K562 (cell line): ENCODE measurements at regions not wholly inside any gene's neighbourhood (a gene's known extent, or its start where the extent isn't known, plus 50 kb on each side); places are given as distances from the start of the nearest gene placed in this dataset.
"Not testable (repeated sequence)": the region's sequence is repeated elsewhere in the genome, so short reads cannot be mapped to it uniquely, and the experiment has no call there.

Experiments used
- CTCF ChIP-seq, 3 experiments: IDR thresholded peaks in 2 of 3; conservative IDR thresholded peaks in 1 of 3; 2 replicates each; pipeline ENCODE4 v1.5.1; 2011 to 2012; ENCODE audit warnings: low read length in 3 of 3, mild to moderate bottlenecking in 3 of 3, control low read depth in 2 of 3, improper control_type of control experiment in 1 of 3, inconsistent platforms in 1 of 3, low read depth in 1 of 3, mixed read lengths in 1 of 3, moderate library complexity in 1 of 3; ENCODE audit not compliant: insufficient read depth in 2 of 3
- HNRNPH1 ChIP-seq: fragments of 200-400 bp; formaldehyde crosslinking; optimal IDR thresholded peaks from 2 replicates; pipeline ENCODE3; 2017; ENCODE audit warnings: low read depth, mild to moderate bottlenecking, low read length, moderate library complexity
- NFYB ChIP-seq: IDR thresholded peaks from 2 replicates; pipeline ENCODE4 v1.6.1; 2011; ENCODE audit warnings: mild to moderate bottlenecking, moderate library complexity; ENCODE audit not compliant: insufficient read length; ENCODE audit errors: extremely low read depth
- POLR2A ChIP-seq: fragments of 450-650 bp; conservative IDR thresholded peaks from 2 replicates; pipeline ENCODE4 v1.6.1; 2016
- RBBP5 ChIP-seq: fragments of 200-600 bp; sonication (generic); IDR thresholded peaks from 2 replicates; pipeline ENCODE4 v1.6.1; 2012; ENCODE audit warnings: borderline replicate concordance, mild to moderate bottlenecking, low read length, control low read depth, inconsistent platforms; ENCODE audit not compliant: insufficient read depth, poor library complexity, severe bottlenecking
- REST ChIP-seq, 2 experiments: fragments of 450-650 bp; formaldehyde crosslinking in 1 of 2; IDR thresholded peaks; 2 replicates each; pipeline versions ENCODE4 v1.4.0 to v1.6.1; 2014 to 2020; ENCODE audit warnings: mild to moderate bottlenecking in 2 of 2, borderline replicate concordance in 1 of 2, low read depth in 1 of 2
- SIX5 ChIP-seq, 2 experiments: IDR thresholded peaks; 2 replicates each; pipeline ENCODE4 v1.6.1; 2011; ENCODE audit warnings: low read length in 2 of 2, borderline replicate concordance in 1 of 2, low read depth in 1 of 2, mild to moderate bottlenecking in 1 of 2, moderate library complexity in 1 of 2; ENCODE audit not compliant: insufficient read depth in 1 of 2
- SP1 ChIP-seq: sonication (generic); formaldehyde crosslinking; IDR thresholded peaks from 2 replicates; pipeline ENCODE4 v1.8.1; 2022; ENCODE audit warnings: mild to moderate bottlenecking, missing genetic modification reagents
- TAF1 ChIP-seq: IDR thresholded peaks from 2 replicates; pipeline ENCODE4 v1.6.1; 2011; ENCODE audit warnings: mild to moderate bottlenecking, low read length, moderate library complexity; ENCODE audit not compliant: insufficient read depth, control insufficient read depth, severe bottlenecking; ENCODE audit errors: extremely low read depth
- TRIM28 ChIP-seq: fragments of 450-650 bp; IDR thresholded peaks from 2 replicates; pipeline ENCODE4 v1.6.1; 2017
- ZBTB33 ChIP-seq: sonication (generic); formaldehyde crosslinking; IDR thresholded peaks from 2 replicates; pipeline ENCODE4 v1.8.1; 2023; ENCODE audit warnings: mild to moderate bottlenecking, missing genetic modification reagents
- ZEB2 ChIP-seq: fragments of 450-650 bp; IDR thresholded peaks from 2 replicates; pipeline ENCODE4 v1.6.1; 2016
- ZNF445 ChIP-seq: fragments of 250-450 bp; sonication (Bioruptor Pico); IDR thresholded peaks from 2 replicates; pipeline ENCODE4 v1.4.0; 2020; ENCODE audit warnings: low read depth, mild to moderate bottlenecking, moderate library complexity
- ZNF79 ChIP-seq: fragments of 250-450 bp; sonication (Bioruptor Pico); IDR thresholded peaks from 2 replicates; pipeline ENCODE4 v1.4.0; 2020; ENCODE audit warnings: low read depth, mild to moderate bottlenecking, moderate library complexity

- not testable (repeated sequence) for TF ChIP-seq TAF1; POLR2A; ZNF445; SIX5 (IDR thresholded peaks at IDR 0.05; ENCODE audit: borderline replicate concordance in 1 of 2, insufficient read depth in 1 of 2, low read depth in 1 of 2, low read length in 2 of 2); RBBP5; SP1 (CRISPR knock-in tag); ZBTB33; REST (IDR thresholded peaks at IDR 0.05; ENCODE audit: borderline replicate concordance); REST (CRISPR knock-in tag; IDR thresholded peaks at IDR 0.05; ENCODE audit: low read depth); ZEB2; ZNF79 (CRISPR knock-in tag); NFYB; HNRNPH1; CTCF (IDR thresholded peaks at IDR 0.05 in 2 of 3, conservative IDR thresholded peaks at IDR 0.05 in 1 of 3; ENCODE audit: insufficient read depth in 2 of 3, low read depth in 1 of 3, low read length in 3 of 3); TRIM28
These were observed 183.5 kb downstream of the KLRB1 start for GRCh38 chr12:9424175-9424740.
